Upper lobe of right lung (tissue), 1 donor: ENCODE measurements at regions not wholly inside any gene's neighbourhood (a gene's known extent, or its start where the extent isn't known, plus 50 kb on each side); places are given as distances from the start of the nearest gene placed in this dataset.

Experiments
- ATAC-seq: fragments of 200-7000 bp; cut with Tn5 transposase; one replicate; pipeline ENCODE4 v1.9.1; 2020; ENCODE audit warnings: mild to moderate bottlenecking, moderate library complexity
- DNase-seq: peaks from one replicate; pipeline ENCODE4 v3.0.0-alpha.2; 2020
- H3K27ac ChIP-seq: fragments of 200-600 bp; one replicate; pipeline ENCODE4 v1.8.0; 2022
- H3K27me3 ChIP-seq: fragments of 200-600 bp; one replicate; pipeline ENCODE4 v1.8.0; 2022; ENCODE audit warnings: mild to moderate bottlenecking
- H3K36me3 ChIP-seq: fragments of 200-600 bp; one replicate; pipeline ENCODE4 v1.8.0; 2022
- H3K4me1 ChIP-seq: fragments of 200-600 bp; one replicate; pipeline ENCODE4 v1.8.0; 2022
- H3K4me3 ChIP-seq: fragments of 200-600 bp; one replicate; pipeline ENCODE4 v1.8.0; 2022; ENCODE audit warnings: mild to moderate bottlenecking
- H3K9me3 ChIP-seq: fragments of 200-600 bp; one replicate; pipeline ENCODE4 v1.8.0; 2022
- CTCF ChIP-seq: fragments of 200-600 bp; IDR thresholded peaks from one replicate; pipeline ENCODE4 v1.8.0; 2022; ENCODE audit warnings: antibody characterized with exemption
- intact Hi-C: fragments of 100-400 bp; cut with DNase I; formaldehyde crosslinking; loops from one replicate; pipeline ENCODE4 v1.11.0; 2022
- donor health status: DM: no; HTN: yes; CAD: no; lungs with severe emphysema.

- Histone ChIP-seq H3K27ac (no peak overlapping the region), H3K4me3 (no peak overlapping the region), H3K4me1 (no peaks in the 10 kb centered on the region), H3K36me3 (no peaks in the 10 kb centered on the region), H3K9me3 (no peaks in the 10 kb centered on the region), H3K27me3 (no peaks in the 10 kb centered on the region)
- DNase-seq (peak; percentile 55), ATAC-seq (peak; percentile 21)
- no peak for TF ChIP-seq CTCF
- intact Hi-C loops, result no loop called here
These were observed 872.1 kb upstream of the GJE1 start for GRCh38 chr6:141260627-141261015.

- no peak for ATAC-seq
- H3K9me3 ChIP-seq, result no peaks in the 10 kb centered on the region
- TF ChIP-seq CTCF, result no peak
- no peak for DNase-seq
- H3K4me3 ChIP-seq, result no peak overlapping the region
- H3K4me1 ChIP-seq, result no peaks in the 10 kb centered on the region
- no peaks in the 10 kb centered on the region for H3K27me3 ChIP-seq
- H3K36me3 ChIP-seq, result no peaks in the 10 kb centered on the region
- no peak overlapping the region for H3K27ac ChIP-seq
- intact Hi-C loops, result no loop called here
These were observed 872.9 kb upstream of the GJE1 start for GRCh38 chr6:141259807-141260206.

GRCh38 chr6:141259091-141259490, 873.6 kb upstream of the GJE1 start:
- DNase-seq, result no peak
- TF ChIP-seq CTCF, result no peak

GRCh38 chr6:141258516-141258915, 874.2 kb upstream of the GJE1 start:
- Histone ChIP-seq H3K27me3 (no peaks in the 10 kb centered on the region), H3K36me3 (no peaks in the 10 kb centered on the region)

More at GRCh38 chr6:141259091-141259490, 873.6 kb upstream of the GJE1 start:
- Histone ChIP-seq H3K9me3 (no peaks in the 10 kb centered on the region), H3K4me3 (no peak overlapping the region), H3K27ac (no peak overlapping the region), H3K27me3 (no peaks in the 10 kb centered on the region), H3K36me3 (no peaks in the 10 kb centered on the region), H3K4me1 (no peaks in the 10 kb centered on the region)
- intact Hi-C loops, result no loop called here
- ATAC-seq, result no peak

GRCh38 chr6:141254336-141254735, 878.4 kb upstream of the GJE1 start:
- Histone ChIP-seq H3K4me1 (no peaks in the 10 kb centered on the region), H3K9me3 (no peaks in the 10 kb centered on the region), H3K27ac (peak overlapping the region; percentile 9), H3K27me3 (no peaks in the 10 kb centered on the region), H3K36me3 (no peaks in the 10 kb centered on the region), H3K4me3 (no peak overlapping the region)
- intact Hi-C loops, result no loop called here
- no peak for DNase-seq
- no peak for ATAC-seq
- no peak for TF ChIP-seq CTCF

More at GRCh38 chr6:141258516-141258915, 874.2 kb upstream of the GJE1 start:
- no peak overlapping the region for H3K4me3 ChIP-seq
- intact Hi-C loops, result no loop called here
- no peak for DNase-seq
- H3K4me1 ChIP-seq, result no peaks in the 10 kb centered on the region
- no peak for TF ChIP-seq CTCF
- no peak overlapping the region for H3K27ac ChIP-seq
- no peak for ATAC-seq
- H3K9me3 ChIP-seq, result no peaks in the 10 kb centered on the region
